ENCODE measurements at regions not wholly inside any gene's neighbourhood (a gene's known extent, or its start where the extent isn't known, plus 50 kb on each side); places are given as distances from the start of the nearest gene placed in this dataset.
"Not testable (repeated sequence)": the region's sequence is repeated elsewhere in the genome, so short reads cannot be mapped to it uniquely, and the experiment has no call there.

DNA sequence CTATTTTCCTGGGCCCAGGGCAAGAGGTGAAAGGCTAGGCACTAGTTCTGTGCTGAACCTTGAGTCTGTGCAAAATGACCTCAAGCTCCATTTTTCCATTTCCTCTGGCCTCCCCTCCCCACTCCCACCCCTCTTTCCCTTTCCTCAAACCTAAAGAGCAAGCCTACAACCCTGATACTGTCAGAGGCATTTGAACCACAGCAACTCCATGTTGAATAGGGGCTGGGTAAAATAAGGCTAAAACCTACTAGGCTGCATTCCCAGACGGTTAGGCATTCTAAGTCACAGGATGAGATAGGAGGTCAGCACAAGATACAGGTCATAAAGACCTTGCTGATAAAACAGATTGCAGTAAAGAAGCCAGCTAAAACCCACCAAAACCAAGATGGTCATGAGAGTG lies 71.9 kb upstream of the NDP start:
- ATAC-seq (ENCODE audit: poor library complexity); intact Hi-C loops (cut with DNase I); DNase-seq: not testable (repeated sequence)

DNA sequence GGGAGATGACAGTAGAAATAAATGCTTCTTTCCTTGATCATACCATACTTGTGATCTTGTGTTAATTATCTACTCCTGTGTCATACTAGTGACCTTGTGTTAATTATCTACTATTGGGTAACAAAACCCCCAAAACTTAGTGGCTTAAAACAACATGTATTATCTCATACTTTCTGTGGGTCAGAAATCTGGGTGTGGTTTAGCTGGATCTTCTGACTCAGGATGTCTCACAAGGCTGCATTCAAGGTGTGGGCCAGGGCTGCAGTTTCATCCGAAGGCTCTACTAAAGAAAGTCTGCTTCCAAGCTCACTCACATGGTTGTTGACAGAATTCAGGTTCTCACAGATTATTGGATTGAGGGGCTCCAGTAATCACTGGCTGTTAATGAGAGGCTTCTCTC lies 70.3 kb upstream of the NDP start:
- ATAC-seq (ENCODE audit: poor library complexity) (no peak), DNase-seq (no peak)
- intact Hi-C loops (cut with DNase I): no loop called here

DNA sequence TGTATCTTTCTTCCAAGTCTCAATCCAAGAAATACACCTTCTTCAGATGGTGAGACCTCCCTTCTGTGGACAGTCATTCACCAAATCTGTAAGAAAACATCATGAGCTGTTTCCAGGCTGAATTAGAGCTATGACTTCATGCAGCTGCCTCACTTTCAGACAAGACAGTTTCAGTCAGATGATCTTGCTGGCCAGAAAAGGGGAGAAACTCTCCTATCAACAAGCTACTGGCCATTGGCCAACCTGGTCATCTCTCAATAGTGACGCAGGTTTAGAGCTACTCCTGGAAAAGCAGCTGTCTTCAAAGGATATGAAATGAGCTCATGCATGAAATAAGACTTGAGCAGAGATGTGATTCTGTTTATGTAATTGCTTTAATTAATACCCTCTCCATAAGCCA lies 69.6 kb upstream of the NDP start:
- DNase-seq (no peak), ATAC-seq (ENCODE audit: poor library complexity) (no peak)
- intact Hi-C loops (cut with DNase I): no loop called here

GRCh38 chrX:44042116-44042515 lies 68.9 kb upstream of the NDP start:
- intact Hi-C loops (cut with DNase I): no loop called here

DNA sequence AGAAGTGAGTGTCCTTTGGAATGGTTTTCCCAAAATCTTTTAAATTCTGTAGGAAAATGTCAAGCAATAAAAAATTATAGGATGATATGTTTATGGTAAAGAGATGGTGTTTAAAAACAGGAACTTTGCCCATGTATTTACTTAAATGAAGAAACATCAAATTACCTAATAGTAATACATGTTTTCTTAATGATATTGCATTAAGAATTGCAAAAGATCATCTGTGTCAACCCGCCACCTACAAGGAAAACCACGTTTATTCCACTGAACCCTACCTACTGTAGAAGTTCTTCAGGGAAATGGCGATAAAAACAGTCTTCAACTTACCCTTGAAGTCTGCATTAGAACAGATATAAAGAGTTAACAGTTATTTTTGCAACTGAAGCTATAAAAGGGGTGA lies 67.2 kb upstream of the NDP start:
- DNase-seq: no peak
- intact Hi-C loops (cut with DNase I): no loop called here
- no peak for ATAC-seq (ENCODE audit: poor library complexity)

More at GRCh38 chrX:44042116-44042515, 68.9 kb upstream of the NDP start:
- ATAC-seq (ENCODE audit: poor library complexity) (no peak), DNase-seq (no peak)

- intact Hi-C loops (cut with DNase I): no loop called here
- ATAC-seq (ENCODE audit: poor library complexity) (no peak), DNase-seq (no peak)
Observed at GRCh38 chrX:44039556-44039955, 66.4 kb upstream of the NDP start.

DNA sequence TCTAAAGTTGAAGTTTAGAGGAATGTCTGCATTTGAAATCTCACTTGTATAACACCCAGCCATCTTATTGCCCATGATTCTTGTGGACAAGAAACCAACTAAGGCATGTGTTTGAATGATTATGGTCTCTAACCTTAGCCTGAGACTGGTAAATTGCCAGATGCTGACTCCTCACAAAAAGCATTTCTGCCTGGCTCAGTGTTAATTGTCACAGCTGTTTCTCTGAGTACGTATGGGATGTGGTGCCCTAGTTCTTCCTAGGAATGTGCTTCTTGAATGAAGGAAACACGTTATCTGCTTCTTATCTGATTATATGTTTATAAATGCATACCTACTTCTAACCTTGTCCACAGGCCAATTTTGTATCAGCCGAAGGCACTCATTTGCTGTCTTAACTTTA lies 63.1 kb upstream of the NDP start:
- no peak for ATAC-seq (ENCODE audit: poor library complexity)
- intact Hi-C loops (cut with DNase I): no loop called here
- no peak for DNase-seq

DNA sequence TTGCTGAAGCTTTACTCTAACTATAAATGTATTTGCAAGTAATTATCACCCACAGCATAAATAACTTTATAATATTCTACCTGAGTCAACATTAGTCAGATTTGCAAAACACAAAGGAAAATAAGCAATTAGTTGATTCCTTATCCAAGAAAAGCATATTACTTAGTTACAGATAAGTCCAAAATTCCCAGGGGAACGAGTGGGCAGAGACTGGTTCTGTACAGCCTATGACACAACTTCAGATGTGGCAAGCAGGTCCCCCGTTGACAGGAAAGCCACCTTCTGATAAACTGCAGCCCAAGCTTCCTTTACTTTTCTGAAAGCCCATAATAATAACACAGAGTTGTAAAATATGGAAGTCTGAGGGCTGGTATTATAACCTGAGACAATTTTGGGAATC lies 62.4 kb upstream of the NDP start:
- DNase-seq (no peak), ATAC-seq (ENCODE audit: poor library complexity) (no peak)
- intact Hi-C loops (cut with DNase I): no loop called here

GRCh38 chrX:44032479-44032878 lies 59.3 kb upstream of the NDP start:
- no peak for DNase-seq
- intact Hi-C loops (cut with DNase I): no loop called here
- ATAC-seq (ENCODE audit: poor library complexity): no peak

DNA sequence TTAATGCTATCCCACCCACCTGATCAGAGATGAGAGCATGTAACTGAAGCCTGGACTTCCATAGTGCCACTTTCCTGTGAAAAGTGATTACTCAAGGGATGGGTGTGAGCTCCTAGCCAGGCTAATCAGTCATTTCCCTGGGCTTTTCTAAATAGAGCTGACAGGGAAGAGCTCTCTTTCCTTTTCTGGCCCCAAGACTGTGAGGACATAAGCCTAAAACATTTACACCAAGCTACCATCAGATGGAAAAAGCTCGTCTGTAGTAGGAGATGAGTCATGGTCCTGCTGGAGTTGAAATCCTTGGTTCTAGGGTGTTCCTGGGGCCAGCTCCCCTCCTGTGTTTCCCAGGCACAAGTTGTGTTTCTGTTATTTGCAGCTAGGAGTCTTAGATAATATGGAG lies 52.4 kb upstream of the NDP start:
- DNase-seq: no peak
- intact Hi-C loops (cut with DNase I): loop anchor here (10.0 kb wide), 1 partner anchor 61 kb away; no protein-coding TSS in a partner anchor
- no peak for ATAC-seq (ENCODE audit: poor library complexity)

Measured in Right ventricle myocardium superior (tissue), 1 donor.